NCI-H748 treated with DMSO at 0.1 percent for 48 hours (cell line): ENCODE measurements at regions not wholly inside any gene's neighbourhood (a gene's known extent, or its start where the extent isn't known, plus 50 kb on each side); places are given as distances from the start of the nearest gene placed in this dataset.

Source experiments
- DNase-seq: peaks from one replicate; lab custom pipeline; 2025; lab: John Stamatoyannopoulos, UW

GRCh38 chr4:31516520-31516919 lies 796.4 kb downstream of the PCDH7 start:
- DNase-seq, result no peak

GRCh38 chr4:31518796-31519250 lies 798.7 kb downstream of the PCDH7 start:
- DNase-seq, result no peak

GRCh38 chr4:31530555-31530954 lies 810.4 kb downstream of the PCDH7 start:
- no peak for DNase-seq

GRCh38 chr4:31538877-31539276 lies 818.7 kb downstream of the PCDH7 start:
- no peak for DNase-seq

GRCh38 chr4:31539284-31540069 lies 819.3 kb downstream of the PCDH7 start:
- DNase-seq, result no peak

GRCh38 chr4:31545330-31545729 lies 825.2 kb downstream of the PCDH7 start:
- DNase-seq, result no peak

GRCh38 chr4:31545755-31546154 lies 825.6 kb downstream of the PCDH7 start:
- no peak for DNase-seq

GRCh38 chr4:31548021-31548420 lies 827.9 kb downstream of the PCDH7 start:
- DNase-seq, result no peak

- no peak for DNase-seq
Measured at GRCh38 chr4:31548823-31549222, 828.7 kb downstream of the PCDH7 start.

GRCh38 chr4:31549256-31549655 lies 829.1 kb downstream of the PCDH7 start:
- DNase-seq, result no peak

GRCh38 chr4:31557437-31557836 lies 837.3 kb downstream of the PCDH7 start:
- no peak for DNase-seq

GRCh38 chr4:31573554-31573953 lies 853.4 kb downstream of the PCDH7 start:
- no peak for DNase-seq

GRCh38 chr4:31575504-31575903 lies 855.3 kb downstream of the PCDH7 start:
- DNase-seq, result no peak

GRCh38 chr4:31580843-31581242 lies 860.7 kb downstream of the PCDH7 start:
- no peak for DNase-seq

- DNase-seq, result no peak
Measured at GRCh38 chr4:31585503-31585902, 865.3 kb downstream of the PCDH7 start.

- DNase-seq, result no peak
Measured at GRCh38 chr4:31592293-31592692, 872.1 kb downstream of the PCDH7 start.

- no peak for DNase-seq
Measured at GRCh38 chr4:31595496-31595895, 875.3 kb downstream of the PCDH7 start.

GRCh38 chr4:31598639-31599038 lies 878.5 kb downstream of the PCDH7 start:
- DNase-seq, result no peak

- no peak for DNase-seq
Measured at GRCh38 chr4:31601793-31602192, 881.6 kb downstream of the PCDH7 start.

- DNase-seq, result no peak
Measured at GRCh38 chr4:31613946-31614623, 893.9 kb downstream of the PCDH7 start.

- DNase-seq, result no peak
Measured at GRCh38 chr4:31617667-31618066, 897.5 kb downstream of the PCDH7 start.

- DNase-seq, result no peak
Measured at GRCh38 chr4:31620476-31620875, 900.3 kb downstream of the PCDH7 start.

GRCh38 chr4:31645236-31645635 lies 925.1 kb downstream of the PCDH7 start:
- no peak for DNase-seq

GRCh38 chr4:31647786-31648185 lies 927.6 kb downstream of the PCDH7 start:
- no peak for DNase-seq
